HUES48 (cell line): ENCODE measurements at regions not wholly inside any gene's neighbourhood (a gene's known extent, or its start where the extent isn't known, plus 50 kb on each side); places are given as distances from the start of the nearest gene placed in this dataset.

Experiments
- H3K27ac ChIP-seq: one replicate; pipeline ENCODE4 v1.7.0; 2013; ENCODE audit warnings: low read depth, low read length, inconsistent platforms
- H3K27me3 ChIP-seq: 2 replicates; pipeline ENCODE4 v1.6.1; 2013; ENCODE audit warnings: mild to moderate bottlenecking, low read length; ENCODE audit not compliant: control insufficient read depth, insufficient read depth
- H3K36me3 ChIP-seq: 2 replicates; pipeline ENCODE4 v1.6.1; 2013; ENCODE audit warnings: low read length; ENCODE audit not compliant: control insufficient read depth, insufficient read depth
- H3K4me1 ChIP-seq: 2 replicates; pipeline ENCODE4 v1.6.1; 2013; ENCODE audit warnings: mild to moderate bottlenecking, low read length; ENCODE audit not compliant: control insufficient read depth, insufficient read depth
- H3K4me3 ChIP-seq: 2 replicates; pipeline ENCODE4 v1.5.1; 2013; ENCODE audit warnings: mild to moderate bottlenecking, low read depth, low read length
- H3K9ac ChIP-seq: 2 replicates; pipeline ENCODE4 v1.6.1; 2013; ENCODE audit warnings: mild to moderate bottlenecking, low read depth, low read length, moderate library complexity
- H3K9me3 ChIP-seq: 2 replicates; pipeline ENCODE4 v1.6.1; 2013; ENCODE audit warnings: low read length; ENCODE audit not compliant: control insufficient read depth, insufficient read depth

GRCh38 chr13:108115738-108116137 lies 99.6 kb downstream of the LIG4 start:
- no peaks in the 10 kb centered on the region for H3K9me3 ChIP-seq
- H3K27me3 ChIP-seq, result no peaks in the 10 kb centered on the region
- no peak overlapping the region for H3K27ac ChIP-seq
- no peak overlapping the region for H3K4me3 ChIP-seq
- H3K4me1 ChIP-seq, result no peaks in the 10 kb centered on the region
- no peaks in the 10 kb centered on the region for H3K36me3 ChIP-seq
- no peak overlapping the region for H3K9ac ChIP-seq

DNA sequence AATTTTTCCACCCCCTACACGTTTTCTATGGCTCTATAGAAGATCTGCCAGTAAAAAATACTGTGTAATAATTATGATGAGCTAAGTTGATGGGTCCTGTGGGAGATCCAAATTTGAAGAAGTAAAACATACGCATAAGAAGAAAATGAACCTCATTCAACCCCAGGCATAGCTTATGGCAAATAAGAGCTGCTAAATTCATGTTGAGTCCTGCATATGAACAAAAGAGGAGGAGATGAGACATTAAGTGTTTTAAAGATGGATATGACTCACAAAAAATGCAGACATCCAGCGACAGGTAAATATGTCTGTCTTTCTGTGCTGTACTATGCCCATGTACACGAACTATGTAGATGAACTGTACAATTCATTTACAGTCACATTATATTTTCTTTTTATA lies 101.9 kb downstream of the LIG4 start:
- H3K9me3 ChIP-seq, result no peaks in the 10 kb centered on the region
- H3K4me3 ChIP-seq, result no peak overlapping the region
- no peaks in the 10 kb centered on the region for H3K27me3 ChIP-seq
- no peak overlapping the region for H3K9ac ChIP-seq
- H3K36me3 ChIP-seq, result no peaks in the 10 kb centered on the region
- H3K27ac ChIP-seq, result no peak overlapping the region
- H3K4me1 ChIP-seq, result no peaks in the 10 kb centered on the region

- no peaks in the 10 kb centered on the region for H3K27me3 ChIP-seq
Measured at GRCh38 chr13:108104736-108105135, 110.6 kb downstream of the LIG4 start.

DNA sequence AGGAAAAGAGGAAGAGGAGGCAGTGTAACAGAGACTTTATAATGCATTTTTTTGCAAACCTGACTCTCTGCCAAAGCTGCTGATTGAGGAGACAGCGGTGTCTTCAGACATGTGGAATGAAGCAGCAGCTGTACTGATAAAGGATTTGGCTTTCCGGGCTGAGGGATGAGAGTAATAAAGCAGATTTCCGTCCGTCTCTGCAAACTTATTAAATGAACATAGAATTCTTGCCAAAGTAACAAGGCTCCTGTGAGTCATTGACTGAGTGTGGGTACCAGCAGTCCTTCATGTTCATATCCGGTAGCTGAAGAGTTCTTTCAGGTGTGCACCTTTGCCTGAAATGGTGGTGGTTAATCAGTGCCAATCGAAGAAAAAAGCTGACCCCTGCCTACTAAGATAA lies 112.6 kb downstream of the LIG4 start:
- Histone ChIP-seq H3K27ac (no peak overlapping the region), H3K9ac (no peak overlapping the region), H3K9me3 (no peaks in the 10 kb centered on the region), H3K27me3 (no peaks in the 10 kb centered on the region), H3K36me3 (no peaks in the 10 kb centered on the region), H3K4me3 (no peak overlapping the region), H3K4me1 (peaks cover 3% of the 10 kb centered on the region; the same call in 1 of the 2 replicates)

More at GRCh38 chr13:108104736-108105135, 110.6 kb downstream of the LIG4 start:
- H3K27ac ChIP-seq, result no peak overlapping the region
- no peaks in the 10 kb centered on the region for H3K36me3 ChIP-seq
- peaks cover 3% of the 10 kb centered on the region; the same call in 1 of the 2 replicates for H3K4me1 ChIP-seq
- H3K9me3 ChIP-seq, result no peaks in the 10 kb centered on the region
- H3K4me3 ChIP-seq, result no peak overlapping the region
- H3K9ac ChIP-seq, result no peak overlapping the region

- Histone ChIP-seq H3K36me3 (no peaks in the 10 kb centered on the region), H3K4me3 (no peak overlapping the region), H3K27me3 (no peaks in the 10 kb centered on the region), H3K27ac (no peak overlapping the region), H3K9ac (no peak overlapping the region), H3K9me3 (no peaks in the 10 kb centered on the region), H3K4me1 (no peaks in the 10 kb centered on the region)
Measured at GRCh38 chr13:108096301-108096915, 118.9 kb downstream of the LIG4 start.

DNA sequence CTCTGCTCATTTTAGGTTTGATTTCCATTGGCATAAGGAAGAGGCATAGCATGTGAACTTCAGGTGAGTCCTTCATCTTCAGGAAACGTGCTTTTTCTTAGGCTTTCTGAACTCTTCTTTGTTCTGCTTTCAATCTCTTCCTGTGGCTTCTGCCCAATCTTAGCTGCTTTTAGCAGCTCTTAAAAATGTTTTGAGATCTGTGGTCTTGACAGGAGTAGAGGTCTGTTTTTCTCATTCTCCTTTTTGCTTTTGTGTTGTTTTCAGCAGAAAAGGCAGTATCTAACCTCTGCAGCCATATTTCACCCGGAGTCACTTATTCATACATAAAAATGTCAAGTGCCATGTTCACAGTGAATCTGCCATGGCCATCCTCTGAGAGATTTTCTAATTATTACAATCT lies 120.3 kb downstream of the LIG4 start:
- Histone ChIP-seq H3K27me3 (no peaks in the 10 kb centered on the region), H3K36me3 (no peaks in the 10 kb centered on the region), H3K4me3 (no peak overlapping the region), H3K9me3 (no peaks in the 10 kb centered on the region), H3K9ac (no peak overlapping the region), H3K27ac (no peak overlapping the region), H3K4me1 (no peaks in the 10 kb centered on the region)

- no peak overlapping the region for H3K27ac ChIP-seq
- H3K36me3 ChIP-seq, result no peaks in the 10 kb centered on the region
- no peaks in the 10 kb centered on the region for H3K9me3 ChIP-seq
- no peak overlapping the region for H3K9ac ChIP-seq
- no peaks in the 10 kb centered on the region for H3K4me1 ChIP-seq
- no peaks in the 10 kb centered on the region for H3K27me3 ChIP-seq
- no peak overlapping the region for H3K4me3 ChIP-seq
Measured at GRCh38 chr13:108093616-108094015, 121.7 kb downstream of the LIG4 start.

- H3K27ac ChIP-seq, result no peak overlapping the region
- H3K9ac ChIP-seq, result no peak overlapping the region
- H3K9me3 ChIP-seq, result no peaks in the 10 kb centered on the region
- H3K36me3 ChIP-seq, result no peaks in the 10 kb centered on the region
- H3K27me3 ChIP-seq, result no peaks in the 10 kb centered on the region
- no peak overlapping the region for H3K4me3 ChIP-seq
- H3K4me1 ChIP-seq, result peaks cover 14% of the 10 kb centered on the region
Measured at GRCh38 chr13:108087810-108088209, 127.5 kb downstream of the LIG4 start.

DNA sequence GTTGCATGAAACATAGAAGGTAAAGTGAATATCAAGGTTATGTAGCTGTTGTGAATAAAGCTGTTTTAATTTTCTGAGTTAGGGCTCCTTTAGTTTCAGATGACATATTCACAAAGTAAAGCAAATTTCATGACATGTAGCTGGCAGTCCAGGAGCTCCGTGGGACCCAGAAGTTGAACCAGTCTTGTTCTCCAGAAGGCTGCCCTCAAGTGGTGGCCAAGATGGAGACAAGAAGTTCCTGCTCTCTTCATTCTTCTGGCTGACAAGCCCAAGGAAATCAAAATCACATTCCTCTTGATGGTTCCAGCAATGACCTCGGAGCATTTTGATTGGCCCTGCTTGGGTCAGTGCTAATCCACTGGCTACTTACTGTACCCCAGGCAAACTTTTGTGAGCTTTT lies 128.7 kb downstream of the LIG4 start:
- Histone ChIP-seq H3K27ac (no peak overlapping the region), H3K9ac (no peak overlapping the region), H3K27me3 (no peaks in the 10 kb centered on the region), H3K36me3 (no peaks in the 10 kb centered on the region), H3K4me1 (peaks cover 25% of the 10 kb centered on the region), H3K4me3 (no peak overlapping the region), H3K9me3 (no peaks in the 10 kb centered on the region)

GRCh38 chr13:108084840-108085239 lies 130.5 kb downstream of the LIG4 start:
- Histone ChIP-seq H3K9ac (no peak overlapping the region), H3K4me1 (peaks cover 28% of the 10 kb centered on the region), H3K27ac (no peak overlapping the region), H3K27me3 (no peaks in the 10 kb centered on the region), H3K36me3 (no peaks in the 10 kb centered on the region), H3K4me3 (no peak overlapping the region), H3K9me3 (no peaks in the 10 kb centered on the region)

DNA sequence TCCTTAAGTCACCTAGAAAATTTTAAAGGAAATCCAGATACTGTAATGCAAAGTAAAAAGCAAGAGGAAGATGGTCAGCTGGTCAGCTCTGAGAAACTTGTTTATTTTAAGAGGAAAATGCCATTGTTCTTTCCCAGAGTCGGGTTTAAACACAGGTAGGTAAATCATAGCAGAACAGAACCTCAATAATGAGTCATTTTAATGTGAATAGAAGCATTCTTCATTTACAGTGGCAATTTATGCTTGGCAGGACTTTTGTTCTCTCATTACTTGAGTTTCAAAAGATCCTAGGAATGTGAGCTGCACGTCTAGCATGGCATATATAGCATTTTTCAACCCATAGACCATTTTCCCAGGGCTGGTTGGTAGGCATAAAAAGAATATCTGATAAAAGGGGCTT lies 132.3 kb downstream of the LIG4 start:
- peak overlapping the region; percentile 12 for H3K27ac ChIP-seq
- H3K4me3 ChIP-seq, result no peak overlapping the region
- peaks cover 28% of the 10 kb centered on the region for H3K4me1 ChIP-seq
- H3K9me3 ChIP-seq, result no peaks in the 10 kb centered on the region
- H3K9ac ChIP-seq, result no peak overlapping the region
- no peaks in the 10 kb centered on the region for H3K27me3 ChIP-seq
- H3K36me3 ChIP-seq, result no peaks in the 10 kb centered on the region
